ENCODE measurements at regions not wholly inside any gene's neighbourhood (a gene's known extent, or its start where the extent isn't known, plus 50 kb on each side); places are given as distances from the start of the nearest gene placed in this dataset.
A peak's percentile ranks its signal among the peaks of the same experiment; 100 is the strongest.

DNA sequence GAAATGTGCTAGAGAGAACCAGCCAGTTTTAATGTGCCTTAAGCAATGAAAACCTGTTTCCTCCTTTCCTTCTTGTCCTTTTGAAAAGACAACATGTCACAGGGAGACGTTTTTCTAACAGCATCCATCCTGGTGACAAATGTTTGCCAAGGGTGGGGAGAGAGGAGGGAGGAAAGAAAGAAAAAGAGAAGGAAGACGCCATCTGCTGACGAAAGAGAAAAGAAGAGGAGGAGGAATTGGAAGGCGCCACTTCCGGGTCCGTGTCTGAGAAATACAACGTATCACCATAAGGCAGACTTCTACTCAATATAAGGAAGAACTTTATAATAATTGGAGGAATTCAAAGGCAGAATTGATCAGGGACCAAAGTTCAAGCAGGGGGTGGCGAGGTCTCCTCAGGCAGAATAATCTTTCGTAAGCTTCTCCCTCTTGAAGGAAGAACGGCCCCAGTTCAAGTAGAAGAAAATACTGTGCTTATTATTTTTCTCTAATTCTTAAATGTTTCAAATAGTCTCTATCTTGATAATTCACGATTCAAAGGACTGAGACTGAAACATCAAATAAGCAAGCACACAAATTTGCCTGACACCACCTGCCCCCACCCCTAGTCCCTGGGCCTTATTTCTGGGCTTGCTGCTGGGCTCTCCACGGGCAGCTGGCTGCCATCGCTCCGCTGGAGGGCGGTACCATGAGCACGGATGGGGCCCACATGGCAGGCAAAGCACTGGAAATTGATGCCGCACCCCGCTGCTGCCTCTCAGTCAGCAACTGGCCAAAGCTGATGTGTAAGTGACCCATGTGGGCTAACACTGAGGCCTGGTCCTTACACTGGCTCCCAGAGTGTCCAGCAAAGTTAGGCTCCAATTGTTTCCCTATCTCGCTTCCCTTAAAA is 273.7 kb upstream of the KLF14 start:
- Histone ChIP-seq H3K4me3 (no peak overlapping the region), H3K27ac (peak overlapping the region; percentile 65), H3K27me3 (no peaks in the 10 kb centered on the region), H3K9me3 (no peaks in the 10 kb centered on the region), H3K36me3 (no peaks in the 10 kb centered on the region), H3K4me1 (peaks cover 59% of the 10 kb centered on the region)
- DNase-seq (no peak), ATAC-seq (peak; percentile 69)
- intact Hi-C loops (cut with DNase I) = no loop called here
- TF ChIP-seq, protein P1, sequence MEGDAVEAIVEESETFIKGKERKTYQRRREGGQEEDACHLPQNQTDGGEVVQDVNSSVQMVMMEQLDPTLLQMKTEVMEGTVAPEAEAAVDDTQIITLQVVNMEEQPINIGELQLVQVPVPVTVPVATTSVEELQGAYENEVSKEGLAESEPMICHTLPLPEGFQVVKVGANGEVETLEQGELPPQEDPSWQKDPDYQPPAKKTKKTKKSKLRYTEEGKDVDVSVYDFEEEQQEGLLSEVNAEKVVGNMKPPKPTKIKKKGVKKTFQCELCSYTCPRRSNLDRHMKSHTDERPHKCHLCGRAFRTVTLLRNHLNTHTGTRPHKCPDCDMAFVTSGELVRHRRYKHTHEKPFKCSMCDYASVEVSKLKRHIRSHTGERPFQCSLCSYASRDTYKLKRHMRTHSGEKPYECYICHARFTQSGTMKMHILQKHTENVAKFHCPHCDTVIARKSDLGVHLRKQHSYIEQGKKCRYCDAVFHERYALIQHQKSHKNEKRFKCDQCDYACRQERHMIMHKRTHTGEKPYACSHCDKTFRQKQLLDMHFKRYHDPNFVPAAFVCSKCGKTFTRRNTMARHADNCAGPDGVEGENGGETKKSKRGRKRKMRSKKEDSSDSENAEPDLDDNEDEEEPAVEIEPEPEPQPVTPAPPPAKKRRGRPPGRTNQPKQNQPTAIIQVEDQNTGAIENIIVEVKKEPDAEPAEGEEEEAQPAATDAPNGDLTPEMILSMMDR (IDR thresholded peaks at IDR 0.05) = peak; percentile 51

DNA sequence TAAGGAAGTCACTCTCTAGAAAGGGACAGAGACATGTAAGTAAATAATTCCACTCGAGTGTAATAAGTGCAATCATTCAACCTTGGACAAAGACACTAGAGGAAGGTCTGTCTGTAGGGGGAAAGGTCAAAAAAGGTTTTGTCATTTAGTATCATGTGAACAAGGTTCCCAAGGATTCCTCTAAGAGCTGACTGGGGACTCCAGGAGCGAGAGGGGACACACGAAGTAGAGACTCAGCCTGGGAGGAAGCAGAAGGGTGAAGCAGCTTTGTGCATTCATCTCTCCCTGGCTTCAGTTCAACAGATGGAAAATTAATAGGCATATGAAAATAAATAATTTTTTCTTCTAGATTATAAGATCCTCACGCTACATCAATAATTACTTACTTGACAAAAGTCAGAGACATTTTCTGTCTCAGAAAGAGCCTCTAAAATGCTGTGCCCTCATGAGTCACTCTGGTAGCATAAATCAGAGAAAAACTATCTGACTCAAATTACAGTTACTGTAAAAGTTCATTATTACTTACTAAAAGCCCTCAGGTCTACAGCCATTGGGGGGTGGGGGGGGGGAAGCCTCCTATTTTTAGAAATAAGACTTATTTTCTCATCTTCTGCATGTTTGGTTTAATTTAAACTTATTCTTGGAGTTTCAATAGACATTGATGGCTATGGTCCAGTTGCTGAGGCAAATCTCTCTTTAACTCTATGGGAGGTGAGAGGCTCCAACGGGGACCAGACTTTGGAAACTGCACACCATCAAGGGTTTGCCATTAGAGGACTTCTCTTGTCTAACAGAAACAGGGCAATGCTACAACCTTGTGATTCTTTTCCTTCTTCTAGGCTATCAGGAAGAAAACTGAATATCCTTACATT is 275.1 kb upstream of the KLF14 start:
- Histone ChIP-seq H3K27me3 (no peaks in the 10 kb centered on the region), H3K9me3 (no peaks in the 10 kb centered on the region), H3K4me1 (peaks cover 72% of the 10 kb centered on the region), H3K36me3 (no peaks in the 10 kb centered on the region), H3K27ac (no peak overlapping the region), H3K4me3 (no peak overlapping the region)
- intact Hi-C loops (cut with DNase I) = no loop called here
- ATAC-seq (no peak), DNase-seq (no peak)
- TF ChIP-seq, protein P1 (IDR thresholded peaks at IDR 0.05) = no peak

DNA sequence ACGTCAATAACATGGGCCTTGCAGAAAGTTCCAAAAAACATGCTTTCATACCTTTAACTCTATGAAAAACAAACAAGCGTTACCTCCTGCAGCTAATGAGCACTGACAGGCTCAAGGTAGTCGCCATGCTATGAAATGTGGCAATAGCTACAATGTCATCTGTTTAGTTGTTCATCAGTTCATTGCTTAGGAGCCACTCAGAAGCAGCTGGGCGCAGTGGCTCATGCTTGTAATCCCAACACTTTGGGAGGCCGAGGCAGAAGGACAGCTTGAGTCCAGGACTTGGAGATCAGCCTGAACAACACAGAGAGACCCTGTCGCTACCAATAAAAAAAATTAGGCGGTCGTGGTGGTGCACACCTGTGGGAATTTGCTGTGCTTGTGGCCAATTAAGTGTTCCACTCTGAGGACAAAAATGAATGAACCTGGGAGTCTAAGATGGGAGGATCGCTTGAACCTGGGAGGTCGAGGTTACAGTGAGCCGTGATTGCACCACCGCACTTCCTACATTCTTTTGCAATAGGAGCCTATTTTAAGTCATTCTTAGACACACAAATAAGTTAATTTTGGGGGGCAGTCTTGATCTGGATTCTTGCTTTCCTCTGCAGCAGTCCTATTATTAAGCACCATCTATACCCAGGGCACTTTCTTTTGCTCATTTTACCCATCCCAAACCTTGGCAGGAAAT is 276.2 kb upstream of the KLF14 start:
- no peak for ATAC-seq
- Histone ChIP-seq H3K4me3 (no peak overlapping the region), H3K4me1 (peaks cover 82% of the 10 kb centered on the region), H3K27ac (peak overlapping the region; percentile 73), H3K9me3 (no peaks in the 10 kb centered on the region), H3K36me3 (no peaks in the 10 kb centered on the region), H3K27me3 (no peaks in the 10 kb centered on the region)
- intact Hi-C loops (cut with DNase I) = loop anchor here (10.0 kb wide), 1 partner anchor 115 kb away; no protein-coding TSS in a partner anchor
- TF ChIP-seq, protein P1 (IDR thresholded peaks at IDR 0.05) = no peak
- no peak for DNase-seq

DNA sequence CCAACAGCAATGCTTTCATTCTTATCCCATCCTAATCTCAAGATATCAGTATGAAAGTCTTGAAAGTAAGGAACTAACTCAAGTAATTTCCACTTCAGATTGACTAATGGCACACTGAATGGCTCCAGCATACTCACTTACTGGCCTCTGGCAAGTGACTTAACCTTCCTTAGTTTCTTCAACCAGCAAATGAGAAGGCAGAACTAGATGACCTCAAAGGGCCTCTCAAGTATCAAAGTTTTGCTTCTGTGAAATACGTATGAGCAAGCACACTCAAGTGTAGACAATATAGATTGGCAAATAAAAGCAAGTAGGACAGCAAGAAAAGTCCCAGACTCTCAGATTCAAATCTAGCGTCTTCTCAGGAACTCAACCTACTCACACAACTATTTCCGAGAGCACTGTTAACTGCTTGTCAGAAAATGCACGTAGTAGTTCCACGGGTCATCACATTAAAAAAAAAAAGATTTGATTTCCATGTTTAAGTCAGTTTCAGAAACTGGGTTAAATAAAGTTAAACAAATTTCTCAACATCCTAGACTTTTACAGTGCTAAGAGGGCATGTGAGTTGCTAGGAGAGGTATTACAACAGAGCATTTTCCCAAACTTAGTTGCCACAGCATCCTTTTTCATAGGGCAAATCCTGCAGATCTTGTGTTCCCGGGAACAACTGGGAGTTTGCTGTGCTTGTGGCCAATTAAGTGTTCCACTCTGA is 276.9 kb upstream of the KLF14 start:
- intact Hi-C loops (cut with DNase I) = loop anchor here (10.0 kb wide), 1 partner anchor 116 kb away; no protein-coding TSS in a partner anchor
- TF ChIP-seq, protein P1 (IDR thresholded peaks at IDR 0.05) = no peak
- Histone ChIP-seq H3K9me3 (no peaks in the 10 kb centered on the region), H3K27me3 (no peaks in the 10 kb centered on the region), H3K4me1 (peaks cover 89% of the 10 kb centered on the region), H3K4me3 (no peak overlapping the region), H3K27ac (peak overlapping the region; percentile 73), H3K36me3 (no peaks in the 10 kb centered on the region)
- peak; percentile 64 for ATAC-seq
- no peak for DNase-seq

DNA sequence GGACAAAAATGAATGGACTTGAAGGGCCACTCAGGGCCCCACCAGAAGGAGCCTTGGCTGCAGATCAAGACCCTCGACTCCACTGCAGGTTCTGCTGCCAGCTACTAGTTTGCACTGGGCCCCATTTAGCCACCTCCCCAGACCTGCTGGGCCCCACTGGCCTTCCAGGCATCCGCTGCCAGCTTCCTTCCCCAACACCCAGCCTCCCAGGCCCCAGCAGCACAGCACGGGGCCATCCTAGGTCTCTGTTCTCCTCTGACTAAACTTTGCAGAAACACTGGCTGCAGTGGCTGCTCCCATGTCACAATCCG is 277.4 kb upstream of the KLF14 start:
- ATAC-seq (peak; percentile 85), DNase-seq (peak; percentile 88)
- Histone ChIP-seq H3K27ac (peak overlapping the region; percentile 73), H3K27me3 (no peaks in the 10 kb centered on the region), H3K4me1 (peaks cover 93% of the 10 kb centered on the region), H3K36me3 (no peaks in the 10 kb centered on the region), H3K4me3 (no peak overlapping the region), H3K9me3 (no peaks in the 10 kb centered on the region)
- TF ChIP-seq, protein P1 (IDR thresholded peaks at IDR 0.05) = no peak
- intact Hi-C loops (cut with DNase I) = loop anchor here (10.0 kb wide), 1 partner anchor 117 kb away; no protein-coding TSS in a partner anchor
